MM.1S (cell line): ENCODE measurements at regions not wholly inside any gene's neighbourhood (a gene's known extent, or its start where the extent isn't known, plus 50 kb on each side); places are given as distances from the start of the nearest gene placed in this dataset.

ENCODE experiments used
- DNase-seq: peaks from one replicate; pipeline ENCODE4 v3.0.0-alpha.2; 2015
- H2AFZ ChIP-seq: fragments of 300-600 bp; sonication (generic); 2 replicates; pipeline ENCODE4 v1.6.0; 2016; ENCODE audit warnings: antibody characterized with exemption, low read length
- H3F3A ChIP-seq: fragments of 300-600 bp; sonication (generic); 2 replicates; pipeline ENCODE4 v1.6.1; 2016; ENCODE audit warnings: mild to moderate bottlenecking, antibody characterized with exemption, low read length, moderate library complexity, mixed read lengths; ENCODE audit not compliant: insufficient read depth
- H3K27ac ChIP-seq: fragments of 300-600 bp; sonication (generic); 2 replicates; pipeline ENCODE4 v1.5.1; 2016; ENCODE audit warnings: mild to moderate bottlenecking, low read length
- H3K27me3 ChIP-seq: fragments of 300-600 bp; sonication (generic); replicated peaks from 2 replicates; pipeline ENCODE4 v1.6.0; 2016; ENCODE audit warnings: low read length; ENCODE audit not compliant: insufficient read depth
- H3K36me3 ChIP-seq: fragments of 300-600 bp; sonication (generic); replicated peaks from 2 replicates; pipeline ENCODE4 v1.6.1; 2016; ENCODE audit warnings: mild to moderate bottlenecking, low read length, mixed read lengths; ENCODE audit not compliant: insufficient read depth
- H3K4me1 ChIP-seq: fragments of 300-600 bp; sonication (generic); 2 replicates; pipeline ENCODE4 v1.6.1; 2016; ENCODE audit warnings: low read length, mixed read lengths
- H3K4me2 ChIP-seq: fragments of 300-600 bp; sonication (generic); 2 replicates; pipeline ENCODE4 v1.6.0; 2016; ENCODE audit warnings: low read depth, low read length
- H3K4me3 ChIP-seq: fragments of 300-600 bp; sonication (generic); 2 replicates; pipeline ENCODE4 v1.5.1; 2016; ENCODE audit warnings: low read length, mixed read lengths
- H3K79me2 ChIP-seq: fragments of 300-600 bp; sonication (generic); 2 replicates; pipeline ENCODE4 v1.6.1; 2016; ENCODE audit warnings: mixed run types, low read length, mixed read lengths
- H3K9ac ChIP-seq: fragments of 300-600 bp; sonication (generic); 2 replicates; pipeline ENCODE4 v1.6.1; 2016; ENCODE audit warnings: low read length, mixed read lengths
- H3K9me2 ChIP-seq: fragments of 300-600 bp; sonication (generic); replicated peaks from 2 replicates; pipeline ENCODE4 v1.6.1; 2016; ENCODE audit warnings: mild to moderate bottlenecking, low read length, mixed read lengths; ENCODE audit not compliant: insufficient read depth
- H3K9me3 ChIP-seq: fragments of 300-600 bp; sonication (generic); replicated peaks from 2 replicates; pipeline ENCODE4 v1.6.1; 2016; ENCODE audit warnings: mild to moderate bottlenecking, low read length, mixed read lengths; ENCODE audit not compliant: insufficient read depth
- H4K20me1 ChIP-seq: fragments of 300-600 bp; sonication (generic); 2 replicates; pipeline ENCODE4 v1.6.1; 2016; ENCODE audit warnings: mild to moderate bottlenecking, low read length, moderate library complexity, mixed read lengths; ENCODE audit not compliant: insufficient read depth
- CTCF ChIP-seq: fragments of 300-600 bp; sonication (generic); IDR thresholded peaks from 2 replicates; pipeline ENCODE4 v1.5.1; 2016; ENCODE audit warnings: antibody characterized with exemption, low read length, mixed read lengths
- EZH2 ChIP-seq: fragments of 300-600 bp; sonication (generic); optimal IDR thresholded peaks from 2 replicates; pipeline ENCODE3; 2017; ENCODE audit warnings: low read depth, mild to moderate bottlenecking, antibody characterized with exemption, low read length, mixed read lengths
- EZH2phosphoT487 ChIP-seq: fragments of 300-600 bp; sonication (generic); IDR thresholded peaks from 2 replicates; pipeline ENCODE4 v1.6.1; 2018; ENCODE audit warnings: antibody characterized with exemption, low read length

- H3K79me2 ChIP-seq, result no peaks in the 10 kb centered on the region
- no peak for DNase-seq
- H3K9me3 ChIP-seq, result no peaks in the 10 kb centered on the region
- H3K36me3 ChIP-seq, result no peaks in the 10 kb centered on the region
- no peak overlapping the region for H2AFZ ChIP-seq
- no peaks in the 10 kb centered on the region for H3K4me1 ChIP-seq
- no peak overlapping the region for H3K4me2 ChIP-seq
- no peaks in the 10 kb centered on the region for H3K27me3 ChIP-seq
- H3K4me3 ChIP-seq, result no peak overlapping the region
- no peak overlapping the region for H3K27ac ChIP-seq
- H4K20me1 ChIP-seq, result no peaks in the 10 kb centered on the region
- no peak for TF ChIP-seq CTCF
- no peak for TF ChIP-seq EZH2phosphoT487
- TF ChIP-seq EZH2, result no peak
- H3K9ac ChIP-seq, result no peak overlapping the region
- H3F3A ChIP-seq, result no peaks in the 10 kb centered on the region
- H3K9me2 ChIP-seq, result no peaks in the 10 kb centered on the region
These were observed 471.0 kb upstream of the CDH2 start for GRCh38 chr18:28647961-28648360.

GRCh38 chr18:28637897-28638296 is 461.0 kb upstream of the CDH2 start:
- TF ChIP-seq EZH2 (no peak), CTCF (no peak), EZH2phosphoT487 (no peak)
- Histone ChIP-seq H3F3A (no peaks in the 10 kb centered on the region), H3K9me2 (no peaks in the 10 kb centered on the region), H3K4me2 (no peak overlapping the region), H2AFZ (no peak overlapping the region), H3K36me3 (no peaks in the 10 kb centered on the region), H3K9ac (no peak overlapping the region), H3K27ac (no peak overlapping the region), H4K20me1 (no peaks in the 10 kb centered on the region), H3K27me3 (no peaks in the 10 kb centered on the region), H3K9me3 (no peaks in the 10 kb centered on the region), H3K4me3 (no peak overlapping the region), H3K4me1 (no peaks in the 10 kb centered on the region), H3K79me2 (no peaks in the 10 kb centered on the region)
- DNase-seq, result no peak

GRCh38 chr18:28635530-28635929 is 458.6 kb upstream of the CDH2 start:
- H3F3A ChIP-seq, result no peaks in the 10 kb centered on the region
- H3K27ac ChIP-seq, result no peak overlapping the region
- no peaks in the 10 kb centered on the region for H3K9me2 ChIP-seq
- H3K9me3 ChIP-seq, result no peaks in the 10 kb centered on the region
- TF ChIP-seq CTCF (no peak), EZH2phosphoT487 (no peak), EZH2 (no peak)
- no peak overlapping the region for H3K4me3 ChIP-seq
- no peaks in the 10 kb centered on the region for H3K27me3 ChIP-seq
- H3K4me1 ChIP-seq, result no peaks in the 10 kb centered on the region
- H2AFZ ChIP-seq, result no peak overlapping the region
- DNase-seq, result no peak
- no peaks in the 10 kb centered on the region for H3K79me2 ChIP-seq
- no peaks in the 10 kb centered on the region for H4K20me1 ChIP-seq
- no peak overlapping the region for H3K9ac ChIP-seq
- H3K36me3 ChIP-seq, result no peaks in the 10 kb centered on the region
- no peak overlapping the region for H3K4me2 ChIP-seq
